Mesendoderm (in vitro differentiated cells): ENCODE measurements at regions not wholly inside any gene's neighbourhood (a gene's known extent, or its start where the extent isn't known, plus 50 kb on each side); places are given as distances from the start of the nearest gene placed in this dataset.
A peak's percentile ranks its signal among the peaks of the same experiment; 100 is the strongest.
"Not testable (repeated sequence)": the region's sequence is repeated elsewhere in the genome, so short reads cannot be mapped to it uniquely, and the experiment has no call there.

Experiments used
- DNase-seq: peaks from one replicate; pipeline ENCODE4 v3.0.0; 2013
- H2AK5ac ChIP-seq: 2 replicates; pipeline ENCODE4 v1.6.1; 2013; ENCODE audit warnings: low read length, inconsistent platforms
- H2BK120ac ChIP-seq: 2 replicates; pipeline ENCODE4 v1.6.1; 2013; ENCODE audit warnings: low read depth, mild to moderate bottlenecking, low read length, moderate library complexity, mixed read lengths
- H2BK15ac ChIP-seq: replicated peaks from 2 replicates; pipeline ENCODE4 v1.6.1; 2013; ENCODE audit warnings: low read depth, mild to moderate bottlenecking, moderate library complexity
- H2BK5ac ChIP-seq: 2 replicates; pipeline ENCODE4 v1.6.1; 2013; ENCODE audit warnings: low read length, inconsistent platforms
- H3K18ac ChIP-seq: 2 replicates; pipeline ENCODE4 v1.6.1; 2013; ENCODE audit warnings: mild to moderate bottlenecking, low read length, mixed read lengths
- H3K23ac ChIP-seq: one replicate; pipeline ENCODE4 v1.6.1; 2013; ENCODE audit warnings: low read length
- H3K27ac ChIP-seq: 2 replicates; pipeline ENCODE4 v1.5.1; 2013; ENCODE audit warnings: low read depth, mild to moderate bottlenecking, inconsistent platforms, low read length, moderate library complexity
- H3K27me3 ChIP-seq: 2 replicates; pipeline ENCODE4 v1.6.1; 2013; ENCODE audit warnings: low read length, control low read depth, mild to moderate bottlenecking, inconsistent platforms; ENCODE audit not compliant: insufficient read depth, poor library complexity
- H3K36me3 ChIP-seq: 2 replicates; pipeline ENCODE4 v1.6.1; 2013; ENCODE audit warnings: low read length, inconsistent platforms; ENCODE audit not compliant: control insufficient read depth, insufficient read depth
- H3K4ac ChIP-seq: one replicate; pipeline ENCODE4 v1.6.1; 2013; ENCODE audit warnings: low read depth, mild to moderate bottlenecking, low read length, moderate library complexity
- H3K4me1 ChIP-seq: 2 replicates; pipeline ENCODE4 v1.6.1; 2013; ENCODE audit warnings: low read depth, low read length, inconsistent platforms; ENCODE audit not compliant: control insufficient read depth
- H3K4me2 ChIP-seq: 2 replicates; pipeline ENCODE4 v1.6.1; 2013; ENCODE audit warnings: low read length
- H3K4me3 ChIP-seq: 2 replicates; pipeline ENCODE4 v1.5.1; 2013; ENCODE audit warnings: mild to moderate bottlenecking, low read length
- H3K56ac ChIP-seq: one replicate; pipeline ENCODE4 v1.6.1; 2013; ENCODE audit warnings: low read length
- H3K79me1 ChIP-seq: 2 replicates; pipeline ENCODE4 v1.6.1; 2013; ENCODE audit warnings: low read length, inconsistent platforms
- H3K79me2 ChIP-seq: 2 replicates; pipeline ENCODE4 v1.6.1; 2013; ENCODE audit warnings: mild to moderate bottlenecking, low read length; ENCODE audit not compliant: control insufficient read depth, insufficient read depth
- H3K9ac ChIP-seq: 2 replicates; pipeline ENCODE4 v1.6.1; 2013; ENCODE audit warnings: low read length, inconsistent platforms
- H4K5ac ChIP-seq: one replicate; pipeline ENCODE4 v1.6.1; 2013; ENCODE audit warnings: low read length
- H4K8ac ChIP-seq: one replicate; pipeline ENCODE4 v1.6.1; 2013; ENCODE audit warnings: low read depth, mild to moderate bottlenecking, control low read depth, low read length, moderate library complexity
- WGBS: extraction: QIAGEN DNeasy Blood & Tissue Kit; methylation state at CpG from one replicate; pipeline ENCODE4 v1.1.7; 2013; ENCODE audit warnings: low lambda C conversion rate, missing lambda C conversion rate; ENCODE audit not compliant: insufficient coverage; ENCODE audit errors: extremely low coverage; 5-methylcytosine and 5-hydroxymethylcytosine counted together

DNA sequence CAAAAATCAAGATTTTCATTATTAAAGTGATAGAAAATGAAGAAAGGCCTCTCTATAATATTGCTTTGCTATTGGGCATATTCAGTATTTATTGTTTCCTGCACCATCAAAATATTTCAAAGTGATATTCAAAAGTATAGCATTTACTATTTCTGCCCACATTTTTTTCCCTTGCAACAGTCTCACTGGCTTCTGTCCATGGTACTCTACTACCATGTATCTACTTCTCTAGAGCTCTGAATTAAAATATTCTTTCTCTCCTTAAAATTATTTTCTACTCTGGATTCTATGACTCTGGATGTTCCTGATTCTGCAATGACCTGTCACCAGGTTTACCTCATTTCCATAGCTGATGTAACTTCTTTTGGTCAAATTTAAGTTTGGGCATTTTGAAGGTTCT, 1508.3 kb upstream of the PRR20A start:
- Histone ChIP-seq H3K56ac (no peak overlapping the region), H2BK120ac (no peak overlapping the region), H3K27ac (no peak overlapping the region), H3K4me1 (no peaks in the 10 kb centered on the region), H3K9ac (no peak overlapping the region), H3K4me2 (no peak overlapping the region), H3K4ac (no peak overlapping the region), H3K18ac (no peak overlapping the region), H3K36me3 (no peaks in the 10 kb centered on the region), H4K5ac (no peak overlapping the region), H3K4me3 (no peak overlapping the region), H3K23ac (no peak overlapping the region), H4K8ac (no peak overlapping the region), H3K27me3 (no peaks in the 10 kb centered on the region), H2BK15ac (no peak overlapping the region), H3K79me2 (no peaks in the 10 kb centered on the region), H2BK5ac (no peak overlapping the region), H3K79me1 (no peaks in the 10 kb centered on the region), H2AK5ac (no peak overlapping the region)
- DNase-seq, result no peak

DNA sequence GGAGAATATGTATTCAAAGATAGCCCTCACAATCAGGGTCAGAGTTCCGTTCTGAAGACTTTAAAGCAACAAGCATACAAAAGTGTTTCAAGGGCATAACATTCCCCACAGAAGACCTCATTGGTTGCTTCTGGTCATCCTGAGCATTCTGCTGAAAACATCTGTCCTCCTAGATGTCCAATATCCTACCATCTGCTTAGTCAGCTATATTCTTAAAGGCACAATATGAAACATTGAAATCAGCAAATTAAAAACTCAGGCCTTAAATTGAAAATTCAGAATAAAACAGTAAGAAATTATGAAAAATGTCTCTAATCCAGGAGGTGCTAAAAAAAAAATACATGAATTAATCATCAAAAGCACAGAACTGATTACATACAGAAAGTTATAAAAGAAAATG, 1491.2 kb upstream of the PRR20A start:
- Histone ChIP-seq H3K18ac (no peak overlapping the region), H3K27me3 (no peaks in the 10 kb centered on the region), H4K8ac (no peak overlapping the region), H3K4me2 (no peak overlapping the region), H2BK120ac (no peak overlapping the region), H3K79me2 (no peaks in the 10 kb centered on the region), H2AK5ac (no peak overlapping the region), H3K4ac (no peak overlapping the region), H3K9ac (no peak overlapping the region), H3K4me1 (peaks cover 4% of the 10 kb centered on the region), H3K36me3 (no peaks in the 10 kb centered on the region), H3K79me1 (no peaks in the 10 kb centered on the region), H2BK15ac (no peak overlapping the region), H4K5ac (no peak overlapping the region), H3K4me3 (no peak overlapping the region), H3K23ac (no peak overlapping the region), H3K27ac (no peak overlapping the region), H2BK5ac (no peak overlapping the region), H3K56ac (no peak overlapping the region)
- no CpG with 5 or more reads among the region's 1 CpG for WGBS
- DNase-seq, result no peak

DNA sequence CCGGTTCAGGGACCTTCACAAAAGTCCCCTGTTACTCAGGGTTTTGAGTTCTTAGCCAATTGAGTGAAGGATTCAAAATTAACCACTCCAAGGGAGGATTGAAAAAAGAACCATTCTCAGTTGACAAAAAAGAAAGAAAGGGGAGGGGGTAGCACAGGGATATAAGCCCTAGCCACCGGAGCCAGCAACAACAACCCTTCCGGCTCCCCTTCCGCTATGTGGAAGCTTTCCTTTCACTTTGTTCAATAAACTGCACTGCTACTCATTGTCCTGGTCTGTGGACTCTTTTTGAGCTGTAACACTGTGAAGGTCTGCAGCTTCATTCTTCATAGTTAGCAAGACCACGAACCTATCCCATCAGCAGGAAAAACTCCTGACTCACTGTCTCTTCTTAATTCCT, 1488.1 kb upstream of the PRR20A start:
- H3K4me2 ChIP-seq, result no peak overlapping the region
- no peak overlapping the region for H4K5ac ChIP-seq
- no peak overlapping the region for H3K9ac ChIP-seq
- peak overlapping the region; percentile 49 for H2BK5ac ChIP-seq
- H3K27ac ChIP-seq, result peak overlapping the region; percentile 27
- no peak overlapping the region for H2AK5ac ChIP-seq
- H3K79me2 ChIP-seq, result no peaks in the 10 kb centered on the region
- H3K79me1 ChIP-seq, result no peaks in the 10 kb centered on the region
- no peaks in the 10 kb centered on the region for H3K27me3 ChIP-seq
- H3K4ac ChIP-seq, result peak overlapping the region; percentile 91
- peak overlapping the region; percentile 43 for H3K18ac ChIP-seq
- H3K23ac ChIP-seq, result no peak overlapping the region
- no peaks in the 10 kb centered on the region for H3K36me3 ChIP-seq
- H4K8ac ChIP-seq, result peak overlapping the region; percentile 39
- H3K56ac ChIP-seq, result peak overlapping the region; percentile 57
- peak overlapping the region; percentile 47 for H2BK120ac ChIP-seq
- no peak overlapping the region for H3K4me3 ChIP-seq
- peak; percentile 36 for DNase-seq
- WGBS, result no CpG with 5 or more reads among the region's 5 CpGs
- peaks cover 4% of the 10 kb centered on the region for H3K4me1 ChIP-seq
- no peak overlapping the region for H2BK15ac ChIP-seq

- no peak overlapping the region for H3K4me3 ChIP-seq
- H2BK15ac ChIP-seq, result no peak overlapping the region
- H2AK5ac ChIP-seq, result no peak overlapping the region
- peaks cover 4% of the 10 kb centered on the region for H3K4me1 ChIP-seq
- no peak overlapping the region for H3K56ac ChIP-seq
- H3K9ac ChIP-seq, result no peak overlapping the region
- no peak overlapping the region for H3K18ac ChIP-seq
- no peaks in the 10 kb centered on the region for H3K79me1 ChIP-seq
- H2BK5ac ChIP-seq, result no peak overlapping the region
- H4K8ac ChIP-seq, result peak overlapping the region; percentile 65
- peak overlapping the region; percentile 70 for H3K27ac ChIP-seq
- no peaks in the 10 kb centered on the region for H3K36me3 ChIP-seq
- H2BK120ac ChIP-seq, result no peak overlapping the region
- H3K4me2 ChIP-seq, result no peak overlapping the region
- WGBS, result no CpG with 5 or more reads among the region's 3 CpGs
- peak; percentile 78 for DNase-seq
- no peak overlapping the region for H3K23ac ChIP-seq
- H3K4ac ChIP-seq, result no peak overlapping the region
- H3K27me3 ChIP-seq, result no peaks in the 10 kb centered on the region
- no peak overlapping the region for H4K5ac ChIP-seq
- H3K79me2 ChIP-seq, result no peaks in the 10 kb centered on the region
Observed at GRCh38 chr13:55653497-55653896, 1487.2 kb upstream of the PRR20A start.

- peak overlapping the region; percentile 62 for H3K27ac ChIP-seq
- no peak overlapping the region for H2BK120ac ChIP-seq
- H3K18ac ChIP-seq, result no peak overlapping the region
- peak; percentile 83 for DNase-seq
- H4K5ac ChIP-seq, result no peak overlapping the region
- no peaks in the 10 kb centered on the region for H3K27me3 ChIP-seq
- no peak overlapping the region for H2AK5ac ChIP-seq
- H3K23ac ChIP-seq, result no peak overlapping the region
- no peaks in the 10 kb centered on the region for H3K36me3 ChIP-seq
- no peak overlapping the region for H2BK5ac ChIP-seq
- H3K79me1 ChIP-seq, result no peaks in the 10 kb centered on the region
- peaks cover 4% of the 10 kb centered on the region for H3K4me1 ChIP-seq
- no peak overlapping the region for H3K56ac ChIP-seq
- no peak overlapping the region for H3K4me2 ChIP-seq
- H4K8ac ChIP-seq, result no peak overlapping the region
- no peaks in the 10 kb centered on the region for H3K79me2 ChIP-seq
- no peak overlapping the region for H3K9ac ChIP-seq
- H3K4ac ChIP-seq, result no peak overlapping the region
- no peak overlapping the region for H2BK15ac ChIP-seq
- no peak overlapping the region for H3K4me3 ChIP-seq
Observed at GRCh38 chr13:55654243-55654642, 1486.5 kb upstream of the PRR20A start.

DNA sequence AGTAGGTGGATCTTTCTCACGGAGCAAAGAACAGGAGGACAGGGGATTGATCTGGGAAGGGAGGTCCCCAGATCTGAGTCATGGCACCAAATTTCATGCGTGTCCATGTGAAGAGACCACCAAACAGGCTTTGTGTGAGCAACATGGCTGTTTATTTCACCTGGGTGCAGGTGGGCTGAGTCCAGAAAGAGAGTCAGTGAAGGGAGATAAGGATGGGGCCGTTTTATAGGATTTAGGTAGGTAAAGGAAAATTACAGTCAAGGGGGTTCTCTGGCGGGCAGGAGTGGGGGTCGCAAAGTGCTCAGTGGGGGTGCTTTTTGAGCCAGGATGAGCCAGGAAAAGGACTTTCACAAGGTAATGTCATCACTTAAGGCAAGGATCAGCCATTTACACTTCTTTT, 1480.5 kb upstream of the PRR20A start:
- H3K4me1 ChIP-seq, H2BK15ac ChIP-seq, H3K18ac ChIP-seq, H4K8ac ChIP-seq, H3K4me3 ChIP-seq, H4K5ac ChIP-seq, H3K79me1 ChIP-seq, H3K23ac ChIP-seq, H3K4me2 ChIP-seq, H3K4ac ChIP-seq, H3K27me3 ChIP-seq, H3K79me2 ChIP-seq, H2BK5ac ChIP-seq, DNase-seq, H3K27ac ChIP-seq, H3K36me3 ChIP-seq, H2AK5ac ChIP-seq, H3K9ac ChIP-seq, H2BK120ac ChIP-seq: not testable (repeated sequence)
- peak overlapping the region; percentile 34 for H3K56ac ChIP-seq
- no CpG with 5 or more reads among the region's 5 CpGs for WGBS
